Gastrocnemius medialis (tissue), 4 donors: ENCODE measurements at regions not wholly inside any gene's neighbourhood (a gene's known extent, or its start where the extent isn't known, plus 50 kb on each side); places are given as distances from the start of the nearest gene placed in this dataset.

Source experiments
- CTCF ChIP-seq, 5 experiments: fragments of 450-650 bp in 3 of 5; fragments of 200-600 bp in 2 of 5; sonication (generic) in 2 of 5; IDR thresholded peaks in 4 of 5; conservative IDR thresholded peaks in 1 of 5; 1 replicate in 4 of 5; 2 replicates in 1 of 5; pipeline ENCODE4 v1.5.1; 2016 to 2019; ENCODE audit warnings: antibody characterized with exemption in 5 of 5, mild to moderate bottlenecking in 3 of 5, moderate library complexity in 3 of 5
- POLR2A ChIP-seq, 2 donors: fragments of 450-650 bp; IDR thresholded peaks; one replicate each; pipeline ENCODE4 v1.6.1; 2017; ENCODE audit warnings: antibody characterized with exemption in 2 of 2, mild to moderate bottlenecking in 2 of 2, moderate library complexity in 2 of 2

GRCh38 chr17:71682174-71682494 lies 438.7 kb upstream of the SOX9 start:
- TF ChIP-seq CTCF (IDR thresholded peaks at IDR 0.05 in 4 of 5, conservative IDR thresholded peaks at IDR 0.05 in 1 of 5) = no peak
- TF ChIP-seq POLR2A (IDR thresholded peaks at IDR 0.05) = no peak
